Spleen (tissue), 7 donors: ENCODE measurements at regions not wholly inside any gene's neighbourhood (a gene's known extent, or its start where the extent isn't known, plus 50 kb on each side); places are given as distances from the start of the nearest gene placed in this dataset.
"Not testable (repeated sequence)": the region's sequence is repeated elsewhere in the genome, so short reads cannot be mapped to it uniquely, and the experiment has no call there.

Experiments
- CTCF ChIP-seq, 11 experiments: fragments of 200-600 bp in 7 of 11; fragments of 450-650 bp in 4 of 11; sonication (generic) in 4 of 11; IDR thresholded peaks in 8 of 11; conservative IDR thresholded peaks in 3 of 11; 1 replicate in 7 of 11; 2 replicates in 4 of 11; pipeline versions ENCODE4 v1.4.0 to v1.8.0; 2016 to 2021; ENCODE audit warnings: antibody characterized with exemption in 11 of 11, inconsistent platforms in 4 of 11, mild to moderate bottlenecking in 1 of 11
- POLR2A ChIP-seq, 3 donors: fragments of 450-650 bp; IDR thresholded peaks; one replicate each; pipeline ENCODE4 v1.5.1; 2017; ENCODE audit warnings: antibody characterized with exemption in 3 of 3, mild to moderate bottlenecking in 1 of 3
- donor health status: DM: no; HTN: no; CAD: no; lungs with moderate emphysema.
- donor health status: DM: no; HTN: no; CAD: no.
- donor health status: DM: no; HTN: no; CAD: no.

GRCh38 chr4:9539939-9540520 lies 95.8 kb downstream of the DEFB131A start:
- TF ChIP-seq CTCF (IDR thresholded peaks at IDR 0.05 in 8 of 11, conservative IDR thresholded peaks at IDR 0.05 in 3 of 11); POLR2A (IDR thresholded peaks at IDR 0.05): not testable (repeated sequence)
